C4-2B (cell line): ENCODE measurements at regions not wholly inside any gene's neighbourhood (a gene's known extent, or its start where the extent isn't known, plus 50 kb on each side); places are given as distances from the start of the nearest gene placed in this dataset.

Experiments
- CTCF ChIP-seq: fragments of 450-650 bp; conservative IDR thresholded peaks from 2 replicates; pipeline ENCODE4 v1.5.1; 2017; ENCODE audit warnings: mild to moderate bottlenecking
- ZFX ChIP-seq: fragments of 450-650 bp; IDR thresholded peaks from 2 replicates; pipeline ENCODE4 v1.6.1; 2017

GRCh38 chr6:44021589-44022295, 105.5 kb downstream of the MRPL14 start:
- TF ChIP-seq CTCF: no peak
- no peak for TF ChIP-seq ZFX
